A549 (cell line): ENCODE measurements at regions not wholly inside any gene's neighbourhood (a gene's known extent, or its start where the extent isn't known, plus 50 kb on each side); places are given as distances from the start of the nearest gene placed in this dataset.

ENCODE experiments used
- ATAC-seq, 2 experiments: fragments of 200-7000 bp in 1 of 2; fragments of >200 bp in 1 of 2; cut with Nextera tagmentation in 1 of 2; cut with Tn5 transposase in 1 of 2; 3 replicates each; pipeline versions ENCODE4 v1.8.0 to v1.9.1; 2018 to 2020; ENCODE audit warnings: mild to moderate bottlenecking in 1 of 2, moderate library complexity in 1 of 2
- CTCF ChIA-PET: fragments of 300-600 bp; sonication (Branson Sonifier 250); formaldehyde crosslinking; extraction: SDS; loops from one replicate; lab custom pipeline; 2021; ENCODE audit warnings: antibody characterized with exemption, inconsistent platforms; lab: Yijun Ruan, JAX
- POLR2A ChIA-PET: fragments of 350-600 bp; formaldehyde crosslinking; extraction: SDS; loops from one replicate; lab custom pipeline; 2021; ENCODE audit warnings: antibody characterized with exemption, inconsistent platforms; lab: Yijun Ruan, JAX
- DNase-seq, 2 experiments: peaks; one replicate each; pipeline versions ENCODE4 v3.0.0 to v3.0.0-alpha.2; 2011 to 2016; ENCODE audit warnings: low read depth in 1 of 2, low spot score in 1 of 2
- FAIRE-seq: peaks from 2 replicates; lab custom pipeline; 2011; peaks lifted over from hg19 to GRCh38; lab: Jason Lieb, UNC
- H3K27ac ChIP-seq, 2 experiments: fragments of >200 bp; sonication (Bioruptor Twin); formaldehyde crosslinking; 3 replicates each; pipeline ENCODE4 v1.5.1; 2016 to 2017
- H3K4me1 ChIP-seq: fragments of >200 bp; sonication (Bioruptor Twin); formaldehyde crosslinking; 3 replicates; pipeline ENCODE4 v1.6.1; 2016
- H3K4me2 ChIP-seq: fragments of >200 bp; sonication (Bioruptor Twin); formaldehyde crosslinking; 3 replicates; pipeline ENCODE4 v1.6.1; 2016
- H3K4me3 ChIP-seq: fragments of >200 bp; sonication (Bioruptor Twin); formaldehyde crosslinking; 3 replicates; pipeline ENCODE4 v1.5.1; 2016
- H3K9me3 ChIP-seq: fragments of >200 bp; sonication (Bioruptor Twin); formaldehyde crosslinking; 3 replicates; pipeline ENCODE4 v1.6.1; 2016
- BCL3 ChIP-seq: fragments of >200 bp; sonication (Bioruptor Twin); formaldehyde crosslinking; IDR thresholded peaks from 3 replicates; pipeline ENCODE4 v1.6.1; 2016
- CTCF ChIP-seq: fragments of >200 bp; sonication (Bioruptor Twin); formaldehyde crosslinking; IDR thresholded peaks from 3 replicates; pipeline ENCODE4 v1.5.1; 2016
- ELK1 ChIP-seq: fragments of 150-350 bp; IDR thresholded peaks from 2 replicates; pipeline ENCODE4 v1.6.1; 2014; ENCODE audit warnings: low read depth, mild to moderate bottlenecking, low read length
- EP300 ChIP-seq, 2 experiments: fragments of >200 bp; sonication (Bioruptor Twin); formaldehyde crosslinking; IDR thresholded peaks; 2 replicates in 1 of 2; 3 replicates in 1 of 2; pipeline ENCODE4 v1.6.1; 2016 to 2017
- ESRRA ChIP-seq: fragments of 150-350 bp; IDR thresholded peaks from 2 replicates; pipeline ENCODE4 v1.6.1; 2014; ENCODE audit warnings: mild to moderate bottlenecking, low read length, borderline replicate concordance
- GATA3 ChIP-seq: IDR thresholded peaks from 2 replicates; pipeline ENCODE4 v1.6.1; 2012; ENCODE audit warnings: borderline replicate concordance
- HDAC2 ChIP-seq: fragments of 200-600 bp; sonication (generic); IDR thresholded peaks from 2 replicates; pipeline ENCODE4 v1.6.1; 2016
- HES2 ChIP-seq: fragments of >200 bp; sonication (Bioruptor Twin); formaldehyde crosslinking; IDR thresholded peaks from 2 replicates; pipeline ENCODE4 v1.6.1; 2016
- HOXB5 ChIP-seq: fragments of 250-450 bp; sonication (Bioruptor Pico); IDR thresholded peaks from 2 replicates; pipeline ENCODE4 v1.5.0; 2020; ENCODE audit warnings: mild to moderate bottlenecking, moderate library complexity
- KDM5A ChIP-seq: fragments of 200-600 bp; sonication (generic); IDR thresholded peaks from 2 replicates; pipeline ENCODE4 v1.6.1; 2016; ENCODE audit warnings: antibody characterized with exemption, mild to moderate bottlenecking
- MAFK ChIP-seq: fragments of 450-650 bp; IDR thresholded peaks from 2 replicates; pipeline ENCODE4 v1.6.1; 2014; ENCODE audit not compliant: partially characterized antibody
- NPAS2 ChIP-seq: fragments of 250-450 bp; sonication (Bioruptor Pico); IDR thresholded peaks from 2 replicates; pipeline ENCODE4 v1.8.0; 2022; ENCODE audit warnings: mild to moderate bottlenecking, moderate library complexity, borderline replicate concordance
- NR3C1 ChIP-seq: fragments of >200 bp; sonication (Bioruptor Twin); formaldehyde crosslinking; IDR thresholded peaks from 3 replicates; pipeline ENCODE4 v1.6.1; 2017
- PBX3 ChIP-seq: IDR thresholded peaks from 2 replicates; pipeline ENCODE4 v1.6.1; 2012
- RARB ChIP-seq: fragments of 250-450 bp; sonication (Bioruptor Pico); IDR thresholded peaks from 2 replicates; pipeline ENCODE4 v1.8.0; 2021; ENCODE audit warnings: mild to moderate bottlenecking, moderate library complexity
- SMC3 ChIP-seq: fragments of >200 bp; sonication (Bioruptor Twin); formaldehyde crosslinking; IDR thresholded peaks from 3 replicates; pipeline ENCODE4 v1.6.1; 2018; ENCODE audit warnings: inconsistent platforms
- TFCP2L1 ChIP-seq: fragments of 250-450 bp; sonication (Bioruptor Pico); IDR thresholded peaks from 2 replicates; pipeline ENCODE4 v1.5.0; 2021; ENCODE audit warnings: mild to moderate bottlenecking
- ZC3H11A ChIP-seq: fragments of 450-650 bp; IDR thresholded peaks from 2 replicates; pipeline ENCODE4 v1.6.1; 2014; ENCODE audit warnings: antibody characterized with exemption, mild to moderate bottlenecking
- WGBS: methylation state at CpG from one replicate; pipeline ENCODE4 v1.1.6; 2017; ENCODE audit errors: missing lambda C conversion rate; 5-methylcytosine and 5-hydroxymethylcytosine counted together

- TF ChIP-seq MAFK (no peak), GATA3 (no peak), HDAC2 (no peak)
Measured at GRCh38 chr2:16287831-16288230, 347.5 kb downstream of the MYCN start (continued).

- WGBS, result 4% methylated on average over 1 of the region's 1 CpG
- CTCF ChIA-PET, result no interaction called here
Measured at GRCh38 chr2:16287281-16287680, 346.9 kb downstream of the MYCN start.

More at GRCh38 chr2:16287281-16287680, 346.9 kb downstream of the MYCN start:
- Histone ChIP-seq H3K4me2 (no peak overlapping the region), H3K4me1 (no peaks in the 10 kb centered on the region), H3K9me3 (no peaks in the 10 kb centered on the region), H3K27ac (no peak overlapping the region), H3K4me3 (no peak overlapping the region)
- FAIRE-seq (no peak), ATAC-seq (no peak), DNase-seq (no peak)
- POLR2A ChIA-PET, result no interaction called here
- TF ChIP-seq EP300 (IDR thresholded peaks at IDR 0.05) (no peak), ESRRA (no peak), NPAS2 (CRISPR knock-in tag) (no peak), HDAC2 (no peak), RARB (CRISPR knock-in tag) (no peak), NR3C1 (no peak), BCL3 (no peak), HES2 (no peak), HOXB5 (no peak), ELK1 (no peak), PBX3 (no peak), ZC3H11A (no peak), KDM5A (no peak), CTCF (no peak), MAFK (no peak), TFCP2L1 (CRISPR knock-in tag) (no peak), SMC3 (no peak)
